Endothelial cell of umbilical vein (primary cell): ENCODE measurements at regions not wholly inside any gene's neighbourhood (a gene's known extent, or its start where the extent isn't known, plus 50 kb on each side); places are given as distances from the start of the nearest gene placed in this dataset.

Source experiments
- BruUV-seq: library from RNA; stranded (reverse); fragments of 400-500 nt; replicated peaks from 2 replicates; lab custom pipeline; 2021; lab: Mats Ljungman, UMichigan
- CTCF ChIA-PET: fragments of 300-600, 350-600 bp; sonication (Branson Sonifier 250); formaldehyde crosslinking; loops from one replicate; lab custom pipeline; 2021; ENCODE audit warnings: antibody characterized with exemption, inconsistent platforms; lab: Charles Lee
- POLR2A ChIA-PET: fragments of 300-600, 350-600 bp; sonication (Branson Sonifier 250); formaldehyde crosslinking; loops from one replicate; lab custom pipeline; 2021; ENCODE audit warnings: antibody characterized with exemption, inconsistent platforms; lab: Charles Lee
- DNase-seq: peaks from one replicate; pipeline ENCODE4 v3.0.0-alpha.2; 2011; ENCODE audit warnings: low read depth, low spot score
- FAIRE-seq: peaks from 2 replicates; lab custom pipeline; 2011; peaks lifted over from hg19 to GRCh38; lab: Jason Lieb, UNC
- H2AFZ ChIP-seq: 2 replicates; pipeline ENCODE4 v1.6.0; 2012; ENCODE audit warnings: low read depth, low read length, control low read depth, inconsistent platforms
- H3K27ac ChIP-seq: 2 replicates; pipeline ENCODE4 v1.5.1; 2011; ENCODE audit warnings: low read depth, mild to moderate bottlenecking, control low read depth, low read length, moderate library complexity; ENCODE audit not compliant: insufficient read depth
- H3K27me3 ChIP-seq, 2 experiments: 2 replicates each; pipeline versions ENCODE4 v1.6.0 to v1.6.1; 2011; ENCODE audit warnings: low read length in 2 of 2, mixed read lengths in 1 of 2; ENCODE audit not compliant: control insufficient read depth in 2 of 2, insufficient read depth in 2 of 2
- H3K36me3 ChIP-seq, 2 experiments: 2 replicates in 1 of 2; 3 replicates in 1 of 2; pipeline ENCODE4 v1.5.1; 2011; ENCODE audit warnings: low read length in 2 of 2, mild to moderate bottlenecking in 1 of 2, moderate library complexity in 1 of 2; ENCODE audit not compliant: control insufficient read depth in 2 of 2, insufficient read depth in 2 of 2; ENCODE audit errors: extremely low read depth in 1 of 2
- H3K4me1 ChIP-seq: 3 replicates; pipeline ENCODE4 v1.5.1; 2011; ENCODE audit warnings: mild to moderate bottlenecking, low read length; ENCODE audit not compliant: control insufficient read depth, insufficient read depth; ENCODE audit errors: extremely low read depth
- H3K4me2 ChIP-seq: 2 replicates; pipeline ENCODE4 v1.6.1; 2011; ENCODE audit warnings: low read length, control low read depth, mixed read lengths; ENCODE audit not compliant: insufficient read depth
- H3K4me3 ChIP-seq, 3 experiments: fragments of 200-600 bp in 1 of 3; sonication (generic), shearing (Covaris generic) in 1 of 3; replicated peaks in 1 of 3; 2 replicates each; pipeline ENCODE4 v1.5.1; 2011 to 2016; ENCODE audit warnings: control low read depth in 3 of 3, low read length in 3 of 3, mild to moderate bottlenecking in 2 of 3, inconsistent platforms in 1 of 3, low read depth in 1 of 3, moderate library complexity in 1 of 3; ENCODE audit not compliant: insufficient read depth in 1 of 3
- H3K79me2 ChIP-seq: 2 replicates; pipeline ENCODE4 v1.6.0; 2012; ENCODE audit warnings: low read length, inconsistent platforms; ENCODE audit not compliant: control insufficient read depth, insufficient read depth
- H3K9ac ChIP-seq: replicated peaks from 2 replicates; pipeline ENCODE3; 2011; ENCODE audit warnings: low read length, control low read depth; ENCODE audit not compliant: insufficient read depth; ENCODE audit errors: extremely low read depth
- H3K9me1 ChIP-seq: replicated peaks from 3 replicates; pipeline ENCODE4 v1.6.0; 2011; ENCODE audit warnings: mild to moderate bottlenecking, low read length; ENCODE audit not compliant: control insufficient read depth, insufficient read depth; ENCODE audit errors: extremely low read depth
- H3K9me3 ChIP-seq: replicated peaks from 2 replicates; pipeline ENCODE4 v1.5.1; 2012; ENCODE audit warnings: low read length, inconsistent platforms; ENCODE audit not compliant: control insufficient read depth, insufficient read depth
- H4K20me1 ChIP-seq: replicated peaks from 2 replicates; pipeline ENCODE3; 2011; ENCODE audit warnings: mild to moderate bottlenecking, low read length; ENCODE audit not compliant: control insufficient read depth, insufficient read depth; ENCODE audit errors: extremely low read depth
- EZH2 ChIP-seq: IDR thresholded peaks from 2 replicates; pipeline ENCODE4 v1.6.1; 2012; ENCODE audit warnings: borderline replicate concordance, low read depth, mild to moderate bottlenecking, moderate library complexity, low read length, inconsistent platforms; ENCODE audit not compliant: severe bottlenecking
- FOS ChIP-seq: IDR thresholded peaks from 2 replicates; pipeline ENCODE4 v1.6.1; 2011; ENCODE audit warnings: mild to moderate bottlenecking, low read length, moderate library complexity, borderline replicate concordance; ENCODE audit not compliant: insufficient read depth
- GATA2 ChIP-seq: IDR thresholded peaks from 2 replicates; pipeline ENCODE4 v1.7.0; 2011; ENCODE audit warnings: low read depth, mild to moderate bottlenecking, moderate library complexity, mixed read lengths, low read length; ENCODE audit not compliant: insufficient read length, insufficient read depth
- JUN ChIP-seq: IDR thresholded peaks from 2 replicates; pipeline ENCODE4 v1.6.1; 2011; ENCODE audit warnings: borderline replicate concordance, low read depth; ENCODE audit not compliant: insufficient read length, insufficient read depth
- MYC ChIP-seq: IDR thresholded peaks from one replicate; pipeline ENCODE4 v1.6.1; 2011; ENCODE audit warnings: mild to moderate bottlenecking, low read depth, low read length
- POLR2A ChIP-seq: IDR thresholded peaks from 2 replicates; pipeline ENCODE4 v1.6.1; 2012; ENCODE audit warnings: low read depth, mild to moderate bottlenecking, control low read depth, low read length
- POLR2AphosphoS5 ChIP-seq: IDR thresholded peaks from 2 replicates; pipeline ENCODE4 v1.6.1; 2012; ENCODE audit warnings: low read depth, mild to moderate bottlenecking, control low read depth, low read length, moderate library complexity; ENCODE audit not compliant: insufficient read depth
- dilution Hi-C: fragments of 300-500 bp; cut with MboI; formaldehyde crosslinking; loops from one replicate; pipeline ENCODE4 v1.15.0; 2019; ENCODE audit warnings: low sequenced_read_pairs; ENCODE audit not compliant: extremely low pct_ligation_motif_present
- intact Hi-C: fragments of 100-400 bp; cut with micrococcal nuclease; formaldehyde crosslinking; loops from one replicate; pipeline ENCODE4 v1.10.0; 2022
- TF ChIP-seq, protein P1 (sequence below): IDR thresholded peaks from 2 replicates; pipeline ENCODE4 v1.6.1; 2011; ENCODE audit not compliant: insufficient read depth, insufficient read length
- TF ChIP-seq, protein P2 (sequence below), 2 donors: IDR thresholded peaks; 1 replicate in 1 of 2; 2 replicates in 1 of 2; pipeline ENCODE4 v1.5.1; 2011; ENCODE audit warnings: low read length in 2 of 2, mild to moderate bottlenecking in 2 of 2, moderate library complexity in 2 of 2, control low read depth in 1 of 2, inconsistent platforms in 1 of 2, low read depth in 1 of 2; ENCODE audit not compliant: insufficient read depth in 1 of 2; ENCODE audit errors: extremely low read depth in 1 of 2

GRCh38 chr18:5064841-5065370 lies 132.2 kb downstream of the AKAIN1 start:
- BruUV-seq: no TSS peak
- ChIA-PET CTCF (interaction anchor here (1.2 kb wide), 1 partner anchor 958 kb away, joined by 4 read pairs; no protein-coding TSS in a partner anchor), POLR2A (no interaction called here)
- Histone ChIP-seq H2AFZ (no peak overlapping the region), H3K9me3 (no peaks in the 10 kb centered on the region), H3K4me1 (no peaks in the 10 kb centered on the region), H3K27ac (no peak overlapping the region), H3K4me3 (no peak overlapping the region), H3K27me3 (no peaks in the 10 kb centered on the region), H3K4me2 (no peak overlapping the region), H3K79me2 (no peaks in the 10 kb centered on the region), H3K36me3 (no peaks in the 10 kb centered on the region), H4K20me1 (no peaks in the 10 kb centered on the region), H3K9ac (no peak overlapping the region), H3K9me1 (no peaks in the 10 kb centered on the region)
- dilution Hi-C loops: no loop called here
- intact Hi-C loops: no loop called here
- no peak for FAIRE-seq
- DNase-seq: no peak
- TF ChIP-seq MYC (no peak), EZH2 (no peak), POLR2AphosphoS5 (no peak), JUN (no peak), FOS (no peak), GATA2 (no peak)
- TF ChIP-seq, protein P1, sequence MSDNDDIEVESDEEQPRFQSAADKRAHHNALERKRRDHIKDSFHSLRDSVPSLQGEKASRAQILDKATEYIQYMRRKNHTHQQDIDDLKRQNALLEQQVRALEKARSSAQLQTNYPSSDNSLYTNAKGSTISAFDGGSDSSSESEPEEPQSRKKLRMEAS: no peak

DNA sequence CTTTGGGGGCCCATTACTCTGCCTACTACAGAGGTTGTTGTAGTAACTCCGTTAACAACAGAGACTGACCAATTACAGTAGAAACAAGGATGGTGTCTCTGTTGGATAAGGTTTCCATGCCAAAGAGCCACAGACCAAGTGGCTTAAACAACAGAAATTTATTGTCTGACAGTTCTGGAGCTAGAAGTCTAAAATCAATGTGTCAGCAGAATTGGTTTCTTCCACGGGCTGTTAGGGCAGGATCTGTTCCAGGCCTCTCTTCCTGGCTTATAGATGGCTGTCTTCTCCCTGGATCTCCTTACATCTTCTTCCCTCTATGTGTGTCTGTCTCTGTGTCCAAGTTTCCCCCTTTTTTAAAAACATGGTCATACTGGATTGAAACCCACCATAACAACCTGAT lies 135.3 kb downstream of the AKAIN1 start:
- Histone ChIP-seq H3K36me3 (no peaks in the 10 kb centered on the region), H3K4me3 (no peak overlapping the region), H4K20me1 (no peaks in the 10 kb centered on the region), H3K27ac (no peak overlapping the region), H3K9ac (no peak overlapping the region), H3K9me3 (no peaks in the 10 kb centered on the region), H3K9me1 (no peaks in the 10 kb centered on the region), H3K4me1 (no peaks in the 10 kb centered on the region), H3K79me2 (no peaks in the 10 kb centered on the region), H3K4me2 (no peak overlapping the region), H2AFZ (no peak overlapping the region), H3K27me3 (peaks cover 0 to 1% of the 10 kb centered on the region in 2 experiments)
- BruUV-seq: no TSS peak
- DNase-seq (no peak), FAIRE-seq (no peak)
- no peak for TF ChIP-seq MYC
- TF ChIP-seq JUN: no peak
- no peak for TF ChIP-seq EZH2
- TF ChIP-seq FOS: no peak
- TF ChIP-seq GATA2: no peak
- TF ChIP-seq POLR2AphosphoS5: no peak
- TF ChIP-seq, protein P1: no peak
- TF ChIP-seq, protein P2, sequence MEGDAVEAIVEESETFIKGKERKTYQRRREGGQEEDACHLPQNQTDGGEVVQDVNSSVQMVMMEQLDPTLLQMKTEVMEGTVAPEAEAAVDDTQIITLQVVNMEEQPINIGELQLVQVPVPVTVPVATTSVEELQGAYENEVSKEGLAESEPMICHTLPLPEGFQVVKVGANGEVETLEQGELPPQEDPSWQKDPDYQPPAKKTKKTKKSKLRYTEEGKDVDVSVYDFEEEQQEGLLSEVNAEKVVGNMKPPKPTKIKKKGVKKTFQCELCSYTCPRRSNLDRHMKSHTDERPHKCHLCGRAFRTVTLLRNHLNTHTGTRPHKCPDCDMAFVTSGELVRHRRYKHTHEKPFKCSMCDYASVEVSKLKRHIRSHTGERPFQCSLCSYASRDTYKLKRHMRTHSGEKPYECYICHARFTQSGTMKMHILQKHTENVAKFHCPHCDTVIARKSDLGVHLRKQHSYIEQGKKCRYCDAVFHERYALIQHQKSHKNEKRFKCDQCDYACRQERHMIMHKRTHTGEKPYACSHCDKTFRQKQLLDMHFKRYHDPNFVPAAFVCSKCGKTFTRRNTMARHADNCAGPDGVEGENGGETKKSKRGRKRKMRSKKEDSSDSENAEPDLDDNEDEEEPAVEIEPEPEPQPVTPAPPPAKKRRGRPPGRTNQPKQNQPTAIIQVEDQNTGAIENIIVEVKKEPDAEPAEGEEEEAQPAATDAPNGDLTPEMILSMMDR (IDR thresholded peaks at IDR 0.05; ENCODE audit: extremely low read depth in 1 of 2, insufficient read depth in 1 of 2, low read depth in 1 of 2, low read length in 2 of 2): no peak
- no peak for TF ChIP-seq POLR2A
- dilution Hi-C loops: no loop called here
- ChIA-PET CTCF (no interaction called here), POLR2A (no interaction called here)
- intact Hi-C loops: no loop called here
